ENCODE measurements at regions not wholly inside any gene's neighbourhood (a gene's known extent, or its start where the extent isn't known, plus 50 kb on each side); places are given as distances from the start of the nearest gene placed in this dataset.
"Not testable (repeated sequence)": the region's sequence is repeated elsewhere in the genome, so short reads cannot be mapped to it uniquely, and the experiment has no call there.

- Histone ChIP-seq H3K36me3 (no peaks in the 10 kb centered on the region), H3K4me3 (ENCODE audit: low read depth, low read length) (no peak overlapping the region), H3K27ac (no peak overlapping the region), H3K9me3 (ENCODE audit: severe bottlenecking) (no peaks in the 10 kb centered on the region), H3K27me3 (ENCODE audit: insufficient read depth, low read depth, severe bottlenecking) (no peaks in the 10 kb centered on the region)
- DNase-seq, result no peak
- no peak for TF ChIP-seq CTCF (IDR thresholded peaks at IDR 0.05; ENCODE audit: low read depth, low read length)
Observed at GRCh38 chr3:191566469-191566868, 105.5 kb downstream of the PYDC2 start.

DNA sequence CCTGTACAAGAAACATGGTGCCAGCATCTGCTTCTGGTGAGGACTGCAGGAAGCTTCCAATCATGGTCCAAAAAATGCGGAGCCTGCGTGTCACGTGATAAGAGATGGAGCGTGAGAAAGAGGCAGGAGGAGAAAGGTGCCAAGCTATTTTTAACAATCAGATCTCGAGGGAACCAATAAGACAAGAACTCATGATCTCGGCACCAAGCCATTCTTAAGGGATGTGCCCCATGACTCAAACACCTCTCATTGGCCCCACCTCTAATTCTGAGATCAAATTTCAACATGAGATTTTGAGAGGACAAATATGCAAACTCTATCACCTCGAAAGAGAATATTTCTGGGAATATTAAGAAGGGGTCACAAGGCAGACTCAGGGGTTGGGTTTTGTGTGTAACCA is 107.2 kb downstream of the PYDC2 start:
- Histone ChIP-seq H3K4me3 (ENCODE audit: low read depth, low read length) (no peak overlapping the region), H3K27me3 (ENCODE audit: insufficient read depth, low read depth, severe bottlenecking) (no peaks in the 10 kb centered on the region), H3K27ac (no peak overlapping the region), H3K36me3 (no peaks in the 10 kb centered on the region), H3K9me3 (ENCODE audit: severe bottlenecking) (no peaks in the 10 kb centered on the region)
- no peak for TF ChIP-seq CTCF (IDR thresholded peaks at IDR 0.05; ENCODE audit: low read depth, low read length)
- DNase-seq, result no peak

DNA sequence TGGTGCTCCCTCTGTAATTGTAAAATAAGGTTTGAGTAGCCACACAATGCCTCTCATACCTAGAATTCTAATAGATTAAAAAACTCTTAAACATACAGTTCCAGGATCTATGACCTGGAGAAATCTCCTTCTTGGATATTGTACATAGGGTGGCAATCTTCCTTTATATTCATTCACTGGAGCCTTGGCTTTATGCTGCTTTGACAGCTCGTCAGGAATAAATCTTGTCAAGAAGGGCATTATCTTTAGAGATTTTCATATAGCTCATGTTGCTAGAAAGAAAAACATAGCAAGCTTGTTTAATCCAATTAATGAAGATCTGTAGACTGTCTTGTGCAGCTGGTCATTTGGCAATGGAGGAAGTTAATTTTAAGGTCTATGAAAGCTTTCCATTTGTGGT is 131.1 kb downstream of the PYDC2 start:
- no peak for TF ChIP-seq CTCF (IDR thresholded peaks at IDR 0.05; ENCODE audit: low read depth, low read length)
- Histone ChIP-seq H3K27me3 (ENCODE audit: insufficient read depth, low read depth, severe bottlenecking) (no peaks in the 10 kb centered on the region), H3K27ac (no peak overlapping the region), H3K9me3 (ENCODE audit: severe bottlenecking) (no peaks in the 10 kb centered on the region), H3K4me3 (ENCODE audit: low read depth, low read length) (no peak overlapping the region), H3K36me3 (no peaks in the 10 kb centered on the region)
- DNase-seq, result no peak

DNA sequence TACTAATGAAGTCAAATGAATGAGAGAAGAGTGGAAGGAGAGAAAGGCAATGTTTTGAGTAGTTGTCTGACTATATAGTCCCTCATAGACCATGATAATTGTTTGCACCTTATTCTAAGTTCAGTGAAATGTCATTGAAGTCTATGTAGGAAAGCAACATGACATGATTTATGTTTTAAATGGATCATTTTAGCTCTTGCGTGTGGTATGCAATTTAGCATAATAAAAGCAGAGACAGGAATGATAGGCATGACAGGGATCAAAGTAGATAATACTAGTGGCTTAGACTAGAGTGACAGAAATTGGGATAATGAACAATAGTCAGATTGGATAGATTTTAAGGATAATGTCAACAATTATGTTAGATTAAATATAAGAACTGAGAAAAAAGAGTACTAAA is 132.5 kb downstream of the PYDC2 start:
- Histone ChIP-seq H3K27ac (no peak overlapping the region), H3K36me3 (no peaks in the 10 kb centered on the region), H3K4me3 (ENCODE audit: low read depth, low read length) (no peak overlapping the region), H3K27me3 (ENCODE audit: insufficient read depth, low read depth, severe bottlenecking) (no peaks in the 10 kb centered on the region), H3K9me3 (ENCODE audit: severe bottlenecking) (no peaks in the 10 kb centered on the region)
- no peak for DNase-seq
- TF ChIP-seq CTCF (IDR thresholded peaks at IDR 0.05; ENCODE audit: low read depth, low read length), result no peak

- H3K9me3 ChIP-seq (ENCODE audit: severe bottlenecking); H3K27me3 ChIP-seq (ENCODE audit: insufficient read depth, low read depth, severe bottlenecking); H3K36me3 ChIP-seq; H3K27ac ChIP-seq; H3K4me3 ChIP-seq (ENCODE audit: low read depth, low read length); DNase-seq: not testable (repeated sequence)
Observed at GRCh38 chr3:191615511-191615910, 154.5 kb downstream of the PYDC2 start.

- TF ChIP-seq CTCF (IDR thresholded peaks at IDR 0.05; ENCODE audit: low read depth, low read length), result no peak
- H3K4me3 ChIP-seq (ENCODE audit: low read depth, low read length), result no peak overlapping the region
- no peak for DNase-seq
- no peaks in the 10 kb centered on the region for H3K36me3 ChIP-seq
- H3K9me3 ChIP-seq (ENCODE audit: severe bottlenecking), result no peaks in the 10 kb centered on the region
- no peak overlapping the region for H3K27ac ChIP-seq
- H3K27me3 ChIP-seq (ENCODE audit: insufficient read depth, low read depth, severe bottlenecking), result no peaks in the 10 kb centered on the region
Observed at GRCh38 chr3:191624299-191624698, 163.3 kb downstream of the PYDC2 start.
